ENCODE measurements at regions not wholly inside any gene's neighbourhood (a gene's known extent, or its start where the extent isn't known, plus 50 kb on each side); places are given as distances from the start of the nearest gene placed in this dataset.

DNA sequence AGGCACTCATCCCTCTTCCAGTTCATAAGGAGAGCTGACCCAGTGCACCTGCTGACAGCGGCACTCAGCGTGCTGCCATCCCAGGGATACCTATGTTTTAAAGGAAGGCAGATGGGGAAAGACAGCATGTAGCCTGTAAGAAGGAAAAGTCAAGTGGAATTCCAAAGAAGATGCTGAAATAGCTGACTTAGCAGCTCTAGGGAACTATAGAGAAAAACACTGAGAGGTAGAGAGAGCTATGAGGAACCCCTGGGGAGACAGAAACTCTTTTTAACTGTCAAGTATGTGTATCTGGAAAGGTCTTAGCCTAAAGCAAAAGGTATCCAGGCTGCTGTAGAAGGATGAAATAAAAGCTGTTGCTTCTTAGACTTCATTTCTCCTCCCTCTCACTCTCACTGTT lies 113.4 kb upstream of the BCL6 start:
- TF ChIP-seq, protein P1, sequence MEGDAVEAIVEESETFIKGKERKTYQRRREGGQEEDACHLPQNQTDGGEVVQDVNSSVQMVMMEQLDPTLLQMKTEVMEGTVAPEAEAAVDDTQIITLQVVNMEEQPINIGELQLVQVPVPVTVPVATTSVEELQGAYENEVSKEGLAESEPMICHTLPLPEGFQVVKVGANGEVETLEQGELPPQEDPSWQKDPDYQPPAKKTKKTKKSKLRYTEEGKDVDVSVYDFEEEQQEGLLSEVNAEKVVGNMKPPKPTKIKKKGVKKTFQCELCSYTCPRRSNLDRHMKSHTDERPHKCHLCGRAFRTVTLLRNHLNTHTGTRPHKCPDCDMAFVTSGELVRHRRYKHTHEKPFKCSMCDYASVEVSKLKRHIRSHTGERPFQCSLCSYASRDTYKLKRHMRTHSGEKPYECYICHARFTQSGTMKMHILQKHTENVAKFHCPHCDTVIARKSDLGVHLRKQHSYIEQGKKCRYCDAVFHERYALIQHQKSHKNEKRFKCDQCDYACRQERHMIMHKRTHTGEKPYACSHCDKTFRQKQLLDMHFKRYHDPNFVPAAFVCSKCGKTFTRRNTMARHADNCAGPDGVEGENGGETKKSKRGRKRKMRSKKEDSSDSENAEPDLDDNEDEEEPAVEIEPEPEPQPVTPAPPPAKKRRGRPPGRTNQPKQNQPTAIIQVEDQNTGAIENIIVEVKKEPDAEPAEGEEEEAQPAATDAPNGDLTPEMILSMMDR (conservative IDR thresholded peaks at IDR 0.05; ENCODE audit: low read length): no peak
- TF ChIP-seq EZH2phosphoT487 (IDR thresholded peaks at IDR 0.05; ENCODE audit: borderline replicate concordance, low read depth, low read length): no peak
